SK-N-MC (cell line): ENCODE measurements at regions not wholly inside any gene's neighbourhood (a gene's known extent, or its start where the extent isn't known, plus 50 kb on each side); places are given as distances from the start of the nearest gene placed in this dataset.

Experiments
- EZH2 ChIP-seq: fragments of 200-600 bp; sonication (generic); IDR thresholded peaks from one replicate; pipeline ENCODE4 v1.6.1; 2017; ENCODE audit warnings: antibody characterized with exemption
- POLR2AphosphoS5 ChIP-seq: IDR thresholded peaks from 2 replicates; pipeline ENCODE4 v1.6.1; 2012; ENCODE audit warnings: mild to moderate bottlenecking, low read depth, low read length, borderline replicate concordance

- TF ChIP-seq POLR2AphosphoS5, result no peak
- TF ChIP-seq EZH2, result no peak
Observed at GRCh38 chr2:147368306-147368705, 476.5 kb upstream of the ACVR2A start.
